NCI-H2171 (cell line): ENCODE measurements at regions not wholly inside any gene's neighbourhood (a gene's known extent, or its start where the extent isn't known, plus 50 kb on each side); places are given as distances from the start of the nearest gene placed in this dataset.

Experiments
- DNase-seq: peaks from one replicate; lab custom pipeline; 2025; lab: John Stamatoyannopoulos, UW

GRCh38 chr5:56622141-56622540 is 193.2 kb upstream of the MAP3K1 start:
- no peak for DNase-seq

GRCh38 chr5:56620903-56621677 is 194.3 kb upstream of the MAP3K1 start:
- no peak for DNase-seq

- DNase-seq = no peak
These were observed 197.4 kb upstream of the MAP3K1 start for GRCh38 chr5:56617998-56618397.

- peak; percentile 21 for DNase-seq
These were observed 198.7 kb upstream of the MAP3K1 start for GRCh38 chr5:56616454-56617160.

- peak; percentile 64 for DNase-seq
These were observed 199.8 kb upstream of the MAP3K1 start for GRCh38 chr5:56615361-56616153.

GRCh38 chr5:56612759-56613158 is 202.6 kb upstream of the MAP3K1 start:
- DNase-seq = no peak

- no peak for DNase-seq
These were observed 203.0 kb upstream of the MAP3K1 start for GRCh38 chr5:56612353-56612752.

- no peak for DNase-seq
These were observed 205.2 kb upstream of the MAP3K1 start for GRCh38 chr5:56610093-56610698.

- no peak for DNase-seq
These were observed 207.0 kb upstream of the MAP3K1 start for GRCh38 chr5:56608217-56608925.

GRCh38 chr5:56607551-56607950 is 207.8 kb upstream of the MAP3K1 start:
- no peak for DNase-seq

GRCh38 chr5:56607074-56607473 is 208.3 kb upstream of the MAP3K1 start:
- DNase-seq = no peak

- DNase-seq = no peak
These were observed 209.2 kb upstream of the MAP3K1 start for GRCh38 chr5:56606192-56606591.

GRCh38 chr5:56605231-56605630 is 210.1 kb upstream of the MAP3K1 start:
- no peak for DNase-seq

- DNase-seq = no peak
These were observed 213.7 kb upstream of the MAP3K1 start for GRCh38 chr5:56601641-56602071.

GRCh38 chr5:56598941-56599340 is 216.4 kb upstream of the MAP3K1 start:
- no peak for DNase-seq

GRCh38 chr5:56596155-56596554 is 219.2 kb upstream of the MAP3K1 start:
- no peak for DNase-seq

- no peak for DNase-seq
These were observed 219.8 kb upstream of the MAP3K1 start for GRCh38 chr5:56595566-56595965.

GRCh38 chr5:56594792-56595191 is 220.6 kb upstream of the MAP3K1 start:
- DNase-seq = no peak

- no peak for DNase-seq
These were observed 224.3 kb upstream of the MAP3K1 start for GRCh38 chr5:56591081-56591480.

- no peak for DNase-seq
These were observed 225.9 kb upstream of the MAP3K1 start for GRCh38 chr5:56589481-56589860.

- DNase-seq = no peak
These were observed 226.5 kb upstream of the MAP3K1 start for GRCh38 chr5:56588636-56589480.
